ENCODE measurements at regions not wholly inside any gene's neighbourhood (a gene's known extent, or its start where the extent isn't known, plus 50 kb on each side); places are given as distances from the start of the nearest gene placed in this dataset.

GRCh38 chr17:17398188-17398942 is 78.4 kb upstream of the MED9 start:
- no peak for ATAC-seq (ENCODE audit: low FRiP score)
- TF ChIP-seq, protein P1, sequence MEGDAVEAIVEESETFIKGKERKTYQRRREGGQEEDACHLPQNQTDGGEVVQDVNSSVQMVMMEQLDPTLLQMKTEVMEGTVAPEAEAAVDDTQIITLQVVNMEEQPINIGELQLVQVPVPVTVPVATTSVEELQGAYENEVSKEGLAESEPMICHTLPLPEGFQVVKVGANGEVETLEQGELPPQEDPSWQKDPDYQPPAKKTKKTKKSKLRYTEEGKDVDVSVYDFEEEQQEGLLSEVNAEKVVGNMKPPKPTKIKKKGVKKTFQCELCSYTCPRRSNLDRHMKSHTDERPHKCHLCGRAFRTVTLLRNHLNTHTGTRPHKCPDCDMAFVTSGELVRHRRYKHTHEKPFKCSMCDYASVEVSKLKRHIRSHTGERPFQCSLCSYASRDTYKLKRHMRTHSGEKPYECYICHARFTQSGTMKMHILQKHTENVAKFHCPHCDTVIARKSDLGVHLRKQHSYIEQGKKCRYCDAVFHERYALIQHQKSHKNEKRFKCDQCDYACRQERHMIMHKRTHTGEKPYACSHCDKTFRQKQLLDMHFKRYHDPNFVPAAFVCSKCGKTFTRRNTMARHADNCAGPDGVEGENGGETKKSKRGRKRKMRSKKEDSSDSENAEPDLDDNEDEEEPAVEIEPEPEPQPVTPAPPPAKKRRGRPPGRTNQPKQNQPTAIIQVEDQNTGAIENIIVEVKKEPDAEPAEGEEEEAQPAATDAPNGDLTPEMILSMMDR (IDR thresholded peaks at IDR 0.05), result no peak
- DNase-seq (ENCODE audit: low spot score), result no peak

GRCh38 chr17:17398943-17399926 is 77.6 kb upstream of the MED9 start:
- ATAC-seq (ENCODE audit: low FRiP score) (no peak), DNase-seq (ENCODE audit: low spot score) (no peak)
- TF ChIP-seq, protein P1 (IDR thresholded peaks at IDR 0.05), result no peak

DNA sequence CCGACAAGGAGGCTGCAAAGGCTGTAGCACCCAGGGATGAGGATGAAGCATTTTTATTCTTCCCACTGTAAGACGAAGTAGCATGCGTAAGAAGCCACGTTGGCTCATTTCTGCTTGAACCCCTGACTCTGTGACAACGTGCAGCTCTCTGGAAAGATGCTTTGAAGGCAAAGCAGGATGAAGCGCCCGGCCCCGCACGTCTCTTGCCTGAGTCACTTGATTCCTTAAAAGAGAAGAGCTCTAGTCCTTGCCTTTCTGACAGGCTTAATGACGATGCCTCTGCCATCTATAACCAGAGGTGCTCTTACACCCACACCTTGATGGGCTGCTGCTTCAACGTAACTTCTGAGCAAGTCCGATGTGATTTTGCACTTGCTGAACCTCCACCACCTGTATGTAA is 76.7 kb upstream of the MED9 start:
- DNase-seq (ENCODE audit: low spot score), result no peak
- TF ChIP-seq, protein P1 (IDR thresholded peaks at IDR 0.05), result no peak
- ATAC-seq (ENCODE audit: low FRiP score), result no peak

GRCh38 chr17:17400566-17401184 is 76.1 kb upstream of the MED9 start:
- TF ChIP-seq, protein P1 (IDR thresholded peaks at IDR 0.05), result no peak
- DNase-seq (ENCODE audit: low spot score) (no peak), ATAC-seq (ENCODE audit: low FRiP score) (no peak)

DNA sequence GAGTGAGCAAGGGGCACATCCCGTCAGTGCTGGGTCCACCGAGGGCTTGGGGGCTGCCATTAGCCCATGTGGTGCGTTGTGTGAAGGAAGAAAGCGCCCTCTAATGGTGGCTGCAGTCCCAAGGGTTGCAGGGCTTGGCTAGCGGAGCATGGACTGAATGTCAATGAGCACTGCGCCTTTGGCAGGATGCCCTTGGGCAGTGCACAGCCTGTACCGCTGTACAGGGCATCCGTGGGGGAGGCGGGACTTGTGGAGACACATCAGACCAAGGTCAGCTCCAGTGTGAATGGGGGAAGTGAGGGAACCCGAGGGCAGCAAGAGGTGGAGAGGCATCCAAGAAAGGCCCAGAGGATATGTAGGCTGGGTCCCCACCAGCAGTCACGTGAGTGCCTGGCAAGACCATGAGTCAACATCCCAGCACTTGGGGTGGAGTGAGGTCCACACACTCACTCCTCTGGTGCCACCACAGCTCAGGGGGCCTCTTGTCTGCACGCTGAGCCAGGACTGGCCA is 75.5 kb upstream of the MED9 start:
- TF ChIP-seq, protein P1 (IDR thresholded peaks at IDR 0.05), result no peak

DNA sequence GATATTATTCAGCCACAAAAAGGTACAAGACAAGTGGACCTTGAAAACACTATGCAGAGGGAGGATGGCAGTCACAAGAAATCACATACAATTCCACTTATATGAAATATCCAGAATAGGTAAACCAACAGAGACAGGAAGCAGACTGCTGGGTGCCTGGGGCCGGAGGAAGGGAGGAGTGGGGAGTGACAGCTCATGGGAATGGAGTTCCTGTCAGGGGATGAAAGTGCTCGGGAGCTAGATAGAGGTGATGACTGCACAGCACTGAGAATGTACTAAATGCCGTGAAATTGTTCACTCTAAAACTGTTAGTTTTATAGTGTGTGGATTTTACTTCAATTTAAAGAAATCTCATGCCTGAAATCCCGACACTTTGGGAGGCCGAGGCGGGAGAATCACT is 74.2 kb upstream of the MED9 start:
- no peak for DNase-seq (ENCODE audit: low spot score)
- no peak for ATAC-seq (ENCODE audit: low FRiP score)
- TF ChIP-seq, protein P1 (IDR thresholded peaks at IDR 0.05), result no peak

More for the DNA sequence above, 75.5 kb upstream of the MED9 start:
- no peak for ATAC-seq (ENCODE audit: low FRiP score)
- no peak for DNase-seq (ENCODE audit: low spot score)
